ENCODE measurements at regions not wholly inside any gene's neighbourhood (a gene's known extent, or its start where the extent isn't known, plus 50 kb on each side); places are given as distances from the start of the nearest gene placed in this dataset.

- TF ChIP-seq ARID3A (IDR thresholded peaks at IDR 0.05; ENCODE audit: borderline replicate concordance, low read depth, low read length), result peak; percentile 88
- no peak for TF ChIP-seq ZNF717 (CRISPR knock-in tag; IDR thresholded peaks at IDR 0.05)
- TF ChIP-seq BHLHE40 (IDR thresholded peaks at IDR 0.05; ENCODE audit: low read length), result no peak
- no peak for TF ChIP-seq KHSRP (IDR thresholded peaks at IDR 0.05)
- TF ChIP-seq TAF15 (IDR thresholded peaks at IDR 0.05; ENCODE audit: low read depth, low read length), result no peak
- peak in 1 of 2 experiments; percentile 57; a peak in 1 of 4 replicates for TF ChIP-seq ZNF639 (CRISPR knock-in tag; conservative IDR thresholded peaks at IDR 0.05 in 1 of 2, IDR thresholded peaks at IDR 0.05 in 1 of 2)
- no peak for TF ChIP-seq IRF9 (tag; IDR thresholded peaks at IDR 0.05)
- TF ChIP-seq HDAC1 (IDR thresholded peaks at IDR 0.05), result 0 out of 4 replicates have a peak, but pooled peaks of 1 of the 2 experiments have one; percentile 24
- TF ChIP-seq ZNF780A (CRISPR knock-in tag; IDR thresholded peaks at IDR 0.05), result no peak
- TF ChIP-seq CREBBP (IDR thresholded peaks at IDR 0.05; ENCODE audit: low read depth, low read length), result no peak
- TF ChIP-seq ZNF696 (CRISPR knock-in tag; conservative IDR thresholded peaks at IDR 0.05), result no peak
- no peak for TF ChIP-seq EWSR1 (IDR thresholded peaks at IDR 0.05; ENCODE audit: borderline replicate concordance, low read depth, partially characterized antibody)
- no peak for TF ChIP-seq POLR3G (IDR thresholded peaks at IDR 0.05; ENCODE audit: extremely low read depth, insufficient read length, insufficient replicate concordance)
- no peak for TF ChIP-seq ATF1 (CRISPR knock-in tag; IDR thresholded peaks at IDR 0.05)
- TF ChIP-seq ATF1 (tag; IDR thresholded peaks at IDR 0.05), result no peak
- no peak for TF ChIP-seq SLC30A9 (CRISPR knock-in tag; IDR thresholded peaks at IDR 0.05)
- TF ChIP-seq VEZF1 (CRISPR knock-in tag; IDR thresholded peaks at IDR 0.05), result no peak
- TF ChIP-seq DMBX1 (CRISPR knock-in tag; IDR thresholded peaks at IDR 0.05; ENCODE audit: borderline replicate concordance), result peak; percentile 85
- no peak for TF ChIP-seq SIN3B (IDR thresholded peaks at IDR 0.05; ENCODE audit: low read depth)
- TF ChIP-seq ZBTB49 (CRISPR knock-in tag; IDR thresholded peaks at IDR 0.05; ENCODE audit: borderline replicate concordance), result no peak
- TF ChIP-seq ZNF384 (IDR thresholded peaks at IDR 0.05; ENCODE audit: low read depth, low read length), result no peak
- no peak for TF ChIP-seq POLR2B (IDR thresholded peaks at IDR 0.05; ENCODE audit: low read depth, partially characterized antibody)
These were observed 117.3 kb upstream of the SLC7A14 start (continued) for GRCh38 chr3:170703121-170703588.

All from K562 (cell line).